NCI-H2171 treated with DMSO at 0.1 percent for 48 hours (cell line): ENCODE measurements at regions not wholly inside any gene's neighbourhood (a gene's known extent, or its start where the extent isn't known, plus 50 kb on each side); places are given as distances from the start of the nearest gene placed in this dataset.
"Not testable (repeated sequence)": the region's sequence is repeated elsewhere in the genome, so short reads cannot be mapped to it uniquely, and the experiment has no call there.

Source experiments
- DNase-seq: peaks from one replicate; lab custom pipeline; 2025; lab: John Stamatoyannopoulos, UW

DNA sequence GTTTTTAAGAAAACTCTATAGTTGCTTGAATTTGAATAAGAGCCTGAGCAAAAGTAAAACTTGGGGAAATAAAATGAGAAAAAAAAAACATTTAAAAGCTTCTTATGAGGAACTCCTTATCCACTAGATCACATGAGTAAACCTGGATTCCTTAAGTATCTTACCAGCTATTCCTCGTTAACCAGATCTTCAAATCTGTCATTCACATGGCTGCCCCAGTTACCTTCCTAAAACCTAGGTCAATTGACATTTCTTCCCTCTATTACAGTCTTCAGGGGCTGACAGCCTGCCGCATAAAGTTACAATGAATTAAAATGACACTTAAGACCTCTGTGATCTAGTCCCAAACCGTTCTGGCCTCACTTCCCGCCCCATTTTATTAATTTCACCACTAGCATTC lies 583.6 kb downstream of the NR2F2 start:
- DNase-seq, result no peak

DNA sequence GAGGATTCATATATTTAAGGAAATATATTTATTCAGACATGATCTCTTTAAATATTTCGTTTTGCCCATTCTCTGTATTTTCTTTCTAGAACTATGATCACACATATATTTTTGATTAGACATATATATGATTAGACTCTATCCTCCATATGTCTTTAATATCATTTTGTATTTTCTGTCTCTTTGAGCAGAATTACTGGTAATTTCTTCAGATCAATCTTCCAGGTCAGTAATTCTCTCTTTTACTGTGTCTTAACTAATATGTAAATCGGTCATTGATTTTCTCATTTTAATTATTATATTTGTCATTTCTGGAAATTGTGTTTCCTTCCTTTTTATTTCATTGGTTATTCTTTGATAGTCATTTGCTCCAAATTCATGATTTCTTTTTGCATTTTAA lies 586.2 kb downstream of the NR2F2 start:
- DNase-seq, result no peak

DNA sequence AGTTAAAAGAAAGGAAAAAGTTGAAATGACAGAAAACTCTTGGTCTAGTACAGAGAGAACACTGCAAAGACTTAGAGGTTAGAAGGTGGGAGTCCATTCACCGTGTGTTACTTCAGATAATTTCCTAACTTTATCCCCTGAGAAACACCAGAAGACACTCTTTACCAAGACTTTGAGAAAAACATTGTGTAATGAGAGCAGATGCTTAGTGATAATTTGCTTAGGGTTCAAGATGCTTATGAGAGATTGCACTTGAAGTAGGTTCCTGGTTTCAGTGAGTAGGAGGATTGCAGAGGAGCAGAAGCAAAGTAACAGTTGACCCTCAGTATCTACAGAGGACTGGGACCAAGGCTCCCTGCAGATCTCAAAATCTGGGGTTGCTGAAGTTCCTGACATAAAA lies 594.1 kb downstream of the NR2F2 start:
- no peak for DNase-seq

DNA sequence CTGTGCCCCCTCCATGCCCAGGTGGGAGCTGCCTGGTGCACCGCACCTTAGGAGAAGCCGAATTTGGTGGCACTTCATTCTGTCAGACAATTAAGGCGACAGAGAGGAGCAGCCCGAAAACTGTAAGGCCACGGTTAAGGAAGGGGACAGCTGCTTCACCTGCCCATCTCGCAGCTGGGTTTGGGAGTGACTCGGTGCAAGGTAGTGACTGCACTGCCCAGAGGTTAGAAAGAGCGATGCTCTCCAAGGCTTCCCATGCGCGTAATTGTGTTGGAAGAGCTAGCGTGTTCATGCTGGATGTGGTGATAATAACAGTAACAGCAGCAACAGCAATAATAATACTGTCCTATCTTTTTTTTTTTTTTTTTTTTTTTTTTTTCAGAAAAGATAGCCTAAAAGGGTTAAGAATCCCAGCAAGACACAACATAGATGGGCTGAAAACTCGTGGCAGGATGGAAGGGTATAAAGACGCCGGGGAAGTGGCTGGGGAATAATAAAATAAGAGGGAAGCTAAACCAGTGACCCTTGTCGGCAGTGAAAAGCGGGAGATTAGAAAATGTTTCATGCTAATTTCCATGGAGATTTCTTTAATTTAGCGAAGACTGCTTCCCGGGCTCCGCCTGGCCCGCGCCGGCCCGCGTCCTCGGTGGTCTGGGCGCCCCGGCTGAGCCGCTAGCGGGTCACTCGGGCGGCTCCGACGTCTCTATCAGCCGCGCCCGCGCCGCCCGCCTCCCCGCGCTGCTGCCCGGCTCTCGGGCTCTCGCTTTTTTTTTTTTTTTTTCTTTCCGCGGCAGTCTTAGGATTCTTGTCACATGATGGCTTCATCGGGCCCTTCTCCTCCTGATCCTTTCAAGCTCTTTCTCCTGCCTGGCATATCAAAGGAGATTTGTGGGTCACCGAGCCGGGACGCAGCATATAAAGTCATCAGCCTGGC lies 617.1 kb downstream of the NR2F2 start:
- DNase-seq, result no peak

DNA sequence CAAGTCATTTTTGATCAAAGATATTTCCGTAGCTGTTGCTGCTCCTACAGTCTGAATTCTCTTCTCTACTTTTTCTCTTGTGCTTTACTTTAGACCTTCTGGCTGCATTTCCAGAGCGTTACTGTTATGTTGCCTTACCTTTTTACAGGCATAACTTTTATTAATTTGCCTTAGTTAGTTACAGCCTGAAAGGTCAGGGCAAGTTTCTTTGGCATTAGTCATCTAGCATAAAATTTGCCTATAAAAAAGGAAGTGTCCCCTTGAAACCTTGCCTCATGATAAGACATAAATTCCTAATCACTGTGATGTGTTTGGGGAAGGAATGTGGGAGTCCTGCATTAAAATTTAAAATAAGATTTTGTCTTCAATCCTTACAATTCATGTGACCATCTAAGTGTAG lies 618.5 kb downstream of the NR2F2 start:
- no peak for DNase-seq

DNA sequence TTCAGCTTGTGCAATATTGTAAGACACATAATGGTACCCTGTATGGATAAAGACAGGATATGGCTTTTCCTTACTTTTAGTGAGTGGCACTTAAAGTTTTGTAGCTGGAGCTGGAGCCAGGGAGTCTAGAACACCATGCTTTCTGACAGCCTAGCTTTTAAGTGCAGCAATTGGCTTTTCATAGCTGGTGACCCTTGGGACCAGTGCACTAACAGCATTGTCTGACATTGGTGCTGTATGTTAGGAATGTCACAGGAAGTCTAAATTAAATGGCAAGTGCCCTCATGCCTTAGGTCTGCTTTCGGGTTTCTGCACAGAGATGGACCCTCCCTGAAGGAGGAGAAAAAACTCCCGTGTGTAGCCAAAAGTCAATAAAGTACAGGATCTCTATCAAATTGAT lies 628.2 kb downstream of the NR2F2 start:
- no peak for DNase-seq

DNA sequence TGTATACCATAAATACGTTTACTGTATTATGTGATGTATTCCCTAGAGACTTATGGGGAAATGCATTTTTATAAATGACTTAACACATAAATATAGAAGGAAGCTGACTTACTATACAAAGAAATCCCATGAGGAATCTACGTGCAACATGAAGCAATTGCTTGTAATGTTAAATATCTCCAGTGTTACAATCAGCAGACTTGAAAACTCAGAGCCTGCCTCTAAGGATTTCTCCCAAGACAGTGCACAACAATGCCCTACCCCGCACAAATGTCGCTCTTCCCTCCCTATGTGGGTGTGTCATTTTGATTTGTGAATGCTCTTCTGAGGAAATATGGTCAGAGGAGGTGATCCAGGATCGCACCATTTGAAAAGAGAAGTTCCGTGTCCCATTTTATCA lies 629.0 kb downstream of the NR2F2 start:
- DNase-seq, result no peak

DNA sequence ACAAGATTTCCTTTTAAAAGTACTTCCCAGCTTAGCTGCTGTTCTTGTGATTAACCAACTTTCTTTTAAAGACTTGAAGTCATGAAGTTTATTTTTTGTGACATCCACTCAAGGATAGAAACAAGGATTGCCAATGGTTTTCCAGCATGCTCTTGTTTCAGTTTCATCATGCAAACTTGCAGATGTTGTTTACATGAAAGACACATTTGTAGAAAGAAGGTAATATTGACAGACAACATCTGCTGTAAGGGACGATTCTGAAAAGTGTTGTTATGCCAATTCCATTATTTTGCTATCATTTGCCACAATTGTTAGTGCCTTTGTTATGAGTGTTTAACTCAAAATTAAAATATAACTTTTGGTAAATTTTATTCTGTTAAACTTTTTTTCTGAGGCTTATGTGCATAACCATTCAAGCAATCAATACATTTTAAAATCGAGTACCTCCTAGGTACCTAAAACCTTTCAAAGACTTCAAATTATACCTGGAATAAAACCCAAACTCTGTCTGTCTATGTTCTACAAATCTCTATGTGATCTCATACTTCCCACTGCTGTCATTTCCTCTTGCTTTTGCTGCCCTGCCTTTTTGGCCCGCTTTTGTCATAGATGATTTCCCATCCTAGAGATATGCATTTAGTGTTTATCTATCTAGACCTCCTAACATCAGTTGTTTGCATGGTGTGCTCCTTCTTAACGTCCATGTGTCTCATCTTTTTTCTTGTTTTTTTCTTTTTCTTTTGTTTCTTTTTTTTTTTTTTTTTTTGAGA lies 630.4 kb downstream of the NR2F2 start:
- no peak for DNase-seq

DNA sequence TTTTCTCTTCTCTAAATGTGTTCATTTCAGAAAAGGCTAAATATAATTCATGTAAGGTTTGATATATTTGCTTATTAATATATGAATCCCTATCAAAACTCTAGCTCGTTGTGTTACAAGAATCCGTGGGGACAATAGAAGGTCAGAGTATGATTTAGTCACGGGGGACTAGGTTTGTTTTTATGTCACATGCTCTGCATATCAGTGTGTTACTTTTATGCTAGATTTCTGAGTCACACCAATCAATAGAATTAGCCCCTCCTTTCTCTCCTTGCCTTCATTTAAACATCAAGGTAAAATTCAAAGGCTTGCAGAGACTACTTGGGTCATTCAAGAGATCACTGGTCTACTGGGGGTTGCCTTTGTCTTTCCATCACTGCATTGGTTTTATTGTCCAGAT lies 636.1 kb downstream of the NR2F2 start:
- no peak for DNase-seq

DNA sequence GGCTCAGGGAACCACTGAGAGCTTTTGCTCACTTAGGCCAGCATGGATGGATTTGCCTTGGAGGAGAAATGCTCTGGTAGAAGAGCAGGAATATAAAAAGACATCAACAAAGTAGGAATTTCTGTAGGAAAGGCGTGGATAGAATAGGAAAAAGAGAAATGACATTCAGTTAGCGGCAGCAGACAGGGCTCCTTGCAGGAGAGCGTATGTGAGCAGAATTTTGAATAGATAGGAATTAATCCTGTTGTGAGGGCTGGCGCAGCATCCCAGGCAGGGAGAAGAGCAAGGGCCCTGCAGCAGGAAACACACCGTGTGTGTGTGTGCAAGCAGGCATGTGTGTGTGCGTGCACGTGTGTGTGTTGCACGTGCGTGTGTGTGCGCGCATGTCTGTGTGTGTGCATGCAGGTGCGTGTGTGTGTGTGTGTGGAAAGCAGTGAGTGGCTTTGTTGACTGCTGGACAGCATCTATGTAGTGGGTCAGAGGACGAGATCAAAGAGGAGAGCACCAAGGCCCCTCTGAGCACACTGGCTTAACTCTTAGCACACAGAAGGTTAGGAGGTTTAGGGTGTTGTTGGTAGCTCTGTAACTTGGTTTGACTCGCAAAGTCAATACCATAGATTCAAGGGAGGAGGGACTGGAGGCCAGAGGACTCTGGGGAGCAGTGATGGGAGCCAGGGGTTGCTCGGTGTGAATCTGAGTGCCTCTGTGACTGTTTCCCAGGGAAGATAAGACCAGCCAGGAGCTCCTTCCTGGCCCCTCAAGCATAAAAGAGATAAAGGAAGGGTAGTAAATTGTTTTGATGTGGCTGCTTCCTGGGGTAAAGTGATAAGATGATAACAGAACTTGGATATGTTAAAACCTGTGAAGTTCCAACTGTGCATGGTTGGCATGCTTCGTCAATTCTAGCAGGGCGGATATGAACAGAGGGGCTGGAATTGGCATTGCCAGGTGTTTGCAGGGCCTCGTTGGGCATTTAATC lies 639.5 kb downstream of the NR2F2 start:
- no peak for DNase-seq

DNA sequence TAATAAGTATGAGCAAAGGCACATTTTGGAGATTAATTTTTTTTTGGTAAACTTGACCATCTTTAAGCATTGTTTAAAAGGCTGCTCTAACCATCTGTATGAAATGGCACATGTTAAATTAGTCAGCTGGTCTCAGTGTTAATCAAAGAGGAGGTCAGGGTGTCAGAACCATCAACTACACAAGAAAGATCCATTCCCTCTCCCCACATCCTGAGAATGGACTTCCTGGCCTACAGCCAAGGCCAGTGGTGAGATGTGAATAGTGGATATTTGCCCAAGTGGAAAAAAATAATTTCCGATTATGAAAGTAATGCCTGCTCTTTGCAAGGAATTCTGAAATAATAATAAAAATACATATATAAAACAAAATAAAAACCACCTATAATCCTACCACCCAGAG lies 641.7 kb downstream of the NR2F2 start:
- no peak for DNase-seq

DNA sequence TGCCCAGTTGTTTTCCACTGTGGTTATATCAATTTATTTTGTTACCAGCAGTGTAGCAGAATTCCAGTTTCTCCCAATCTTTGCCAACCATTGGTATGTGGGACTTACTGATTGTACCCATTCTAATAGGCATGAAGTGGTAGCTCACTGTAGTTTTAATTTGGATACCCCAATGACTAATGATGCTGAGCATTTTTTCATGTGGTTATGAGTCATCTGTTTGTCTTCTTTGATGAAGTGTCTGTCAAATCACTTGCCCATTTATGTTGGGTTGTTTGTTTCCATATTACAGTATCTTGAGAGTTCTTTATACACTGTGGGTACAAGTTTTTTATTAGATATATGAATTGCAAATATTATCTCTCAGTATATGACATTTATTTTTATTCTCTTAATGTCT lies 644.3 kb downstream of the NR2F2 start:
- DNase-seq, result no peak

DNA sequence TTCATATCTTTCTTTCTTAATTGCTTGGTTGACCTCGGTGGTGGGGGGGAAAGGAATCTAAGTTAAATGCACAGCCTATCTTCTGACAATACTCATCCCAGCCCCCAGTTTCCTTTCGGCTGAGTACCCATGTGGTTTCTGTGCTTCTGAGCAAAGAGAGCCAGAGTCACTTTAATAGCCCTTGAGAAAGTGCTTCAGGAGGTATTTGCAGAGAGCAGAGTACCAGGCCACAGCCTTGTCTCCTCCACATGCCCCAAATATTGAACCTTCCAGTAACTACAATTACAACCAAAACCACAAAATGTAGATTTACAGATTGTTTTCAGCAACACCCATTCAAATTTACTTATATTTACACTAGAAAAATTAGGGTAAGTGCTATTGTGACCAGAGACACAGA lies 647.4 kb downstream of the NR2F2 start:
- no peak for DNase-seq

DNA sequence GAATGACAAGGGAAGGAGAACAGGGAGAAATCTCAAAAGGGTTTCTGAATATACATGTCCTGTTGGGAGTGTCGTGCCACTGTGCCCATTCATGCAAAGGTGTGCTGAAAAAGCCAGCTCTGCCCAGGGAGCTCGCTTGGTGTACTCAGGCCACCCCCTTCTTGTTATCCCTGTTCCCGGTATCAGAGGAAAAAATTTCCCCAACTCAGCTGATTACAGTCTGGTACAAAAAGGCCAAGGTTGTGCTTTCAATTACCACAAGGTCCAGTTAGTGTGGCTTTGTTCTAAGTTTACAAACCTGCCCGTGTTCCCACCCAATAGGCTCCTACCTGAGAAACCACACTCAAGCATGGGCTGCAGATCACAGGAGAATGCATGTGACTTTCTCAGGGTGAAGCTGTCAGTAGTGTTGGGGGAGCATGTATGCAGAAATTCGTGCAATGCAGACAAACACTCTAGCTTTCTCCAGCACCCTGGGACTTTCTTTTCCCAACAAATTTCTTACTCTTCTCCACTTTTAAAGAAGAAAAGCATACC lies 648.5 kb downstream of the NR2F2 start:
- DNase-seq, result no peak

DNA sequence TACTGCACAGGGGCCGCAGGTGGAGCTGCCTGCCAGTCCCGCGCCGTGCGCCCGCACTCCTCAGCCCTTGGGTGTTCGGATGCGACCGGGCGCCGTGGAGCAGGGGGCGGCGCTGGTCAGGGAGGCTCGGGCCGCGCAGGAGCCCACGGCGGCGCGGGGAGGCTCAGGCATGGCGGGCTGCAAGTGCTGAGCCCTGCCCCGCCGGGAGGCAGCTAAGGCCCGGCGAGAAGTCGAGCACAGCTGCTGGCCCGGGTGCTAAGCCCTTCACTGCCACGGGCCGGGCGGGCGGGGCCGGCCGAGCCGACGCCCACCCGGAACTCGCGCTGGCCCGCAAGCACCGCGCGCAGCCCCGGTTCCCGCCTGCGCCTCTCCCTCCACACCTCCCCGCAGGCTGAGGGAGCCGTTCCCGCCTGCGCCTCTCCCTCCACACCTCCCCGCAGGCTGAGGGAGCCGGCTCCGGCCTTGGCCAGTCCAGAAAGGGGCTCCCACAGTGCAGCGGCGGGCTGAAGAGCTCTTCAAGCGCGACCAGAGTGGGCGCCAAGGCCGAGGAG lies 653.7 kb downstream of the NR2F2 start:
- not testable (repeated sequence) for DNase-seq

DNA sequence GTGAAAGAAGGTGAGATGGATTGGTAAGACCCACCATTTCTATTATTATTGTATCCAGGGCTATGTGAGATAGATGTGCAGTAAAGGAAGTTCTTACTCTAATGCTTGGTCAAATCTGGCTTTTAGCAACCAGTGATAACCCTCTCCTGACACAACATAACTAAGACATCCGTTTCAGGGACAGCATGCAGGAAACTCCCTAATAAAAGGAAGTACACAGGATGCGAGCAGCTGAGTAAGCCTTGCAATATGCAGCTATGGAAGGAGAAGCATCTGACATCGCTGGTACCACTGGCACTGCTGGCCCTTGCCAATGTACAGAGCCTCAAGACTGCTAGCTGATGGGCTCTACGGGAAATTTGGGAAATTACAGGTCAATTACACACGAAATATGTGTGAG lies 662.3 kb downstream of the NR2F2 start:
- no peak for DNase-seq

DNA sequence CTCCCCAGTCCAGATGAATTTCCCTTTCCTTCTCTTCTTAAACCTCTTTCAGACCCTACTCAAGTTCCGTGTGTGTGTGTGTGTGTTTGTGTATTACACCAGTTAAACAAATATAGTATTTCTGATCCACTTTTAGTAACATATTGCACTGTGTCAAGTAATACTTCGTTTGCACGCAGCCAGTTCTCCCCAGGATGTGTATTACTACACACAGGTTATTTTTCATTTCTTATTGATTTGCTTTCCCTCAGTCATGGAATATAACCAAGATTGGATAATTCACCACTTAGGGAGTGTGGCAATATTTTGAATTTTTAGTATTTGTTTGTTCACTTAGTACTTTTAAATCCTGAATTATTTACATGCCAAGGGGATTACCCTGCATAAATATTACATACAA lies 667.0 kb downstream of the NR2F2 start:
- no peak for DNase-seq

DNA sequence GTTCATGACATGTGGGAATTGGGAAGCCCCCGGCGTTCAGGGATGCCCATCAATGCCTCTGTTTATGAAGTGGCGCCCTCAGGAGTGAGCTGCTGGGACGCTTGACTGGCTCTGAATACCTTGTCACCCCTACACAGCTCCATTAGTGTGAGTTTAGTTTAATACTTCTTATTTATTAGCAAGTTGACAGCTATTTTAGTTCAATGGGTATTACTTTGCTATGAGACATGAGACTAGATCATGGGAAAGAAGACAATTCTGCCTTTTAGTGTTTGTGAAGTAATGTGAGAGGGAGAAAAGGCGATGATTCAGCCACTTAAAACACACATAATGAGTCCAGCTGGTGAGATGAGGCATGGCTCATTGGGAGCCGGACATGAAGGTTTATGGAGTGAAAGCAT lies 678.5 kb downstream of the NR2F2 start:
- DNase-seq, result no peak

DNA sequence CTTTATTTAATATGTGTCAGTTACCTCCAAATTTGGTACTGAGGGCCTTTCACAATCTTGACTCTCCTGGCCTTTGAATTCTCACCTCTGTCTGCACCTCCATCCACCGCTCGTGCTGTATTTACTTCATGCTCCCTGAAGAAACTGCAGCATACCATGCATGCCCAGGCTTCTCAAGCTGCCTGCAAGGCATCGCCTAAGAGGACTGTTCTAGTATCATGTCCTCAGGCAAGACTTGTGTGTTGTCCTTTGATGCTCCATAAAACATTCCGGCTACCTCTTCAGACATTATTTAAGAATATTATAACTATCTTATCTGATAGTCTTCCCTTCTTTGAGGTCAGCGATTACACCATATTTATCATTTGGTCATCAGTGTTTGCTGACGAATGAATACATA lies 682.5 kb downstream of the NR2F2 start:
- DNase-seq, result no peak

DNA sequence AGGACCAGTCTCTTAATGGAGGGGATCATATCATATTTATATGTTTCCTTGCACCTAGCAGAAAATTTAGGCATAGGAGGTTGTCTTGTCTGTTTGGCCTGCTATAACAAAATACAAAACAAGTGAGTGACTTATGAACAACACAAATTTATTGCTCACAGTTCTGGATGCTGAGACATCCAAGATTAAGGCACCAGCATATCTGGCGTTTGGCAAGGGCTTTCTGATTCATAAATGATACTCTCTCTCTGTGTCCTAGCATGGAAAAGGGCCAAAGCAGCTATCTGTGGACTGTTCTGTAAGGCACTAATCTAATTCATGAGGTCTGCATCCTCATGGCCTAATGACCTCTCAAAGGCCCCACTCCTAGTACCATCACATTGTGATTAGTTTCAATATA lies 683.0 kb downstream of the NR2F2 start:
- no peak for DNase-seq

DNA sequence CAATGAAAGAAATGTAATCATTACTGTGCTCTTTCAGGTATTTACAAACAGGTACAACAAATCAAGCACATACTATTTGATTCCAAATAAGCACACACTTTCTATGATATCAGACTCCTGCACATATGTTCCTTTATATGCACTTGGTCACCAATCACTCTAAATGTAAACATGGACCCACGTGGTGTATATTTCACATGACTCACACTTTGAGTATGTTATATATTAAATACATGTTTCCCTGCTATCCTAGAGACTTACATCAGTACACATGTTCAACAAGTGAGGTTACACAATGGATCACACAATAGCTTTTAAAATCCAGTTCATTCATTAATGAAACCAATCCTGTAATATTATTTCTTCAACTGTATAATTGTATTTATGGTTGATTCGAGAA lies 683.5 kb downstream of the NR2F2 start:
- no peak for DNase-seq

DNA sequence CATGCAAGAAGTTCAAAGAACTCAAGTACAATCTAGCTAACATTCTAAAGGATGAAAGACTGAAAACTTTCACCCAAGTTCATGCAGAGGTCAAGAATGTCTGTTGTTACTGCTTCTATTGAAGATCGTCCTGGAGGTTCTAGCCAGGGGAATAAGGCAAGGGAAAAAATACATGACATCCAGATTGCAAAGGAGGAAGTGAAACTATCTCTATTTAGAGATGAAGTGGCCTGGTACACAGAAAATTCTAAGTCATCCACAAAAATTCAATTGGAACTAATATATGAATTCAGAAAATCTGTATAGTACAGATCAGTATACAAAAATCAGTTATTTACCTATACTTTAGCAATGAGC lies 693.0 kb downstream of the NR2F2 start:
- no peak for DNase-seq
